SH-SY5Y (cell line): ENCODE measurements at regions not wholly inside any gene's neighbourhood (a gene's known extent, or its start where the extent isn't known, plus 50 kb on each side); places are given as distances from the start of the nearest gene placed in this dataset.

Source experiments
- GATA2 ChIP-seq: IDR thresholded peaks from 2 replicates; pipeline ENCODE4 v1.6.1; 2011; ENCODE audit warnings: mild to moderate bottlenecking, low read depth, low read length
- GATA3 ChIP-seq: IDR thresholded peaks from 2 replicates; pipeline ENCODE4 v1.6.1; 2011; ENCODE audit warnings: low read depth, mild to moderate bottlenecking, low read length, moderate library complexity

DNA sequence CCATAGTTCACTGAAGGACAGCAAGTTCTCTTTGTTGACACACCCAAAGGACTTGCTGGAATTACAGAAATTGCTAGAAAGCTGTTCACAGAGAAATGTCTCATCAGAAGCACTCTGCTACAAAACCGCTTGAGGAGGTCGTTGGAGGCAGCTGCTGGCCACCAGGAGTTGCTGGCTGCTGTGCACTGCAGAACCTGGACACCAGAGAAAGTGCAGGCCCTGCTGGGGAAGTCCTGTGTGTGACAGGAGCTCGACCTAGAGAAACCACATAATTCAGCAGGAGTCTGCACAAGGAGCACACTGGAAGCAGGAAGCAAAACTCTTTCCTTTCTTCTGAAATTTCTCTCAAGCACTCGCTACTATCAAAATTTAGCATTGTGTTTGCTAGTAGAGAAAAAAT, 461.5 kb upstream of the GHITM start:
- TF ChIP-seq GATA2 = no peak
- TF ChIP-seq GATA3 = no peak; the same call in 1 of the 2 replicates

DNA sequence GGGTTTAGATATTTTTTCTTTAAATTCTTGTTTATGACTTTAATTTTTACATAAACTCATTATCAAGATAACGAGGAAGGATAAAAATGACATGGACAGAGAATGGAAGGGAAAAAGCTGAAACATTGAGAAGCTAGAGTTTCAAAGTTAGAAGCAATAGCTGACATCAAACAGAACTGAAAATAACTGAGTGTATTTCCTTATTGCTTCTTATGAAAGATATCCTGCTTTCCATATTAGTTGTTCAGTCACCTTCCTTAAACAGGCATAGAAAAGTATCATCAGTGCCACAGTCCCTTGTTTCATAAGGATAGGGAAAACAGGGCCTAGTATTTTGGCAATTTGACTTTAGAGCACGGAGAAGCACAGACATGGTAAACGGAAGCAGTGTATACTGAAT, 460.5 kb upstream of the GHITM start:
- TF ChIP-seq GATA3 (no peak), GATA2 (no peak)

- TF ChIP-seq GATA3 = no peak
- no peak for TF ChIP-seq GATA2
These were observed 458.8 kb upstream of the GHITM start for GRCh38 chr10:83680470-83680891.

DNA sequence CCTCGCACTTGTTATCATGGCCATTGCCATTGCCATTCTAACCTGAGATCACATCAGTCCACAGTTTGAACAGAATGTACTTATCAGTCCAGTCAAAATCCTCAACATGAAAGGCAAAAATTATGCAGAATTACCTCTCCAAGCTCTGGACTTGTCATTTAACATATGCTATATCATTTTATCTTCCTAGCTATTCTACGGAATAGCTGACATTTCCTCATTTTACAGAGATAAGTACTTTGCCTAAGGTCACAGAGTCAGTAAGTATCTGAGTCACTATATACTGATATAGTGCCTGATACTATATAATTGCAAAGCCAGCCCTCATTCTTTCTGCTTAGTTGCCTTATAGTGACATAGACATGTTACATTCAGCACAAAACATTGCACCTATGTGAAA, 456.9 kb upstream of the GHITM start:
- TF ChIP-seq GATA3 = peak; percentile 90; the same call in 1 of the 2 replicates
- TF ChIP-seq GATA2 = peak; percentile 72

DNA sequence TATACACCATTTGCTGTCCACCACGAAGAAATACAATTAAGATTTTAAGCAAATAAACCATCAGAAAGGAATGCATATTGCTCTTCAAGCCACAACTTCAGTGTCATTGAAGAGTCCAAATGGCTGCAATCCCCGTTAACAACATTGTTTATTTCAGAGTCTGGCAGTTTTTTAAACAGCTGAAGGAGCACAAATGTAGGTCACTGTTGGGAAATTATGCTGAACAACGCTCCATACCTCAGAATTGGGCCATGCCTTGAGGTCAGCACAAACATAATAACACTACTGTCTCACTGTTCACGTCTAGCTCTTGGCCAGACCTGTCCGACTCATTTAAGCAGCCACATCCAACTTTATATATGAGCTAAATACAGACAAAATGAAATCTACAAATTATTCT, 453.9 kb upstream of the GHITM start:
- no peak for TF ChIP-seq GATA2
- TF ChIP-seq GATA3 = no peak

DNA sequence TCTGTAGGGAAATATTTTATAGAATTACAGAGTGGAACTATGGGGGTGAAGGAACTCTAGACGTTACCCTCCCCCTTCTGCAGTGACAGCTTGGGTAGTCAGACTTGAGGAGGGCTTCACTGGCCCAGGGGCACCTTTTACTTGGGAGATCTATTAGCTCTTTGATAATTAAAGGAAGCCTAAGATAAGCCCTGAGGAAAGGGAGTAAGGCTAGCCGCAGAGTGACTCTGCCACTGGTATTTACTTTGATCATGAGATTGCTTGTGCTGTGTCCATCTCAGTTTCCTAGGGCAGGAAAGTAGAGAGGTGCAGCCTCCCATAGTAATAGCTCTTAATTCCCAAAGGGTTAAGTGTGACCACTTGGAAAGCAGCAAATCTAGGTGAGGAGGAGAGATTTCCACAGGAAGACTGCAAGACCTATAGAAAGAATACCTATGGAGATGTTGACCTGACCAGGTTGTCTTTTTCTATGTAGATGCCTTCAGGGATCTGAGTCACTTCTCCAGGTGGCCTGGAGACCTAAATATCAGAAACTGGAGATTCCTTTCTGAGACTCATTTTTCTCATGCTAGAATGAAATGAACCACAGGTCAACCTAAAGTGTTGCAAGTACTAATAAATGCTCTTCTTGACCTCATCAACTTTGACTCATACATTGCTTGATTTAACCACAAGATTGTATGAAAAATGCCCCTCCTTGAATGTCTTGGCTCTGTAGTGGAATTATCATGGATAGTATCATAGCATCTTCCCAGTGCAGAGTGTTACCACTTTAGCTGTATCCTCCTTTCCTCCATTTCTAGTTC, 447.3 kb upstream of the GHITM start:
- no peak for TF ChIP-seq GATA3
- no peak for TF ChIP-seq GATA2

DNA sequence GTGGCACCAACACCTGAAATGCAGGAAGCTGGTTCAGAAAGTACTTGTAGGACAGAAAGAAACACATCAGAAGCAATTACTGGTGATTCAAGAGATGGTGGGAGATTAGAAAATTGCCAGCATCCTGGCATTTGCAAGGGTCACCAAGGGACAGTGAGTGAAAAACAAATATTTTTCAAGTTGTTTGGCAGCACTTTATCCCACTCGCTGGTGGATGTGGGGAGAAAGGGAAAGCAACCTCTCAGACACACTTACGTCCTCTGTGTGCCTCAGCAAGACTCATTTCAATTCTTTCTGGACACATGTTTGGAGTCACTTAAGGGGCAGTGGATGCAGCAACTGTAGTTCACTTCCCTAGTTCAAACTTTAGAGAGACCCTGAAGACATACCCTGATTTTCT, 440.4 kb upstream of the GHITM start:
- TF ChIP-seq GATA2 (no peak), GATA3 (no peak)

DNA sequence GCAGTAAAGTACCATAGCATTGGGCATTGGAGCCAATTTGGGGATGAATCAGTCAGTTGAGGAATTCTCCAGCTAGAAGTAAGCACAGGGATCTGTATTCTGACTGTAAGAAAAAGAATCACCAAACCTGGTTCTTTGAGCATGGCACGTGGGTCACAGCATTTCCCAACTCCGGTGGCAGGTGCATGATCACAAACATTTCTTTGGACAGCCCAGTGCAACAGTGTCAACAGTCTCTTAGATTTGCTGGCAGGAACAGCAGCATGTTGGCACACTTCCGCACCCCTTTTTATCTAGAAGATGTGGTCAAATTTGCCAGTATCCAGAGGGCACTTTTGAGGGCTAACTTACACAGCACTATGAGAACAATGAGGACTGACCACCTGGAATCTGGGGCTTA, 437.5 kb upstream of the GHITM start:
- no peak for TF ChIP-seq GATA2
- no peak for TF ChIP-seq GATA3

DNA sequence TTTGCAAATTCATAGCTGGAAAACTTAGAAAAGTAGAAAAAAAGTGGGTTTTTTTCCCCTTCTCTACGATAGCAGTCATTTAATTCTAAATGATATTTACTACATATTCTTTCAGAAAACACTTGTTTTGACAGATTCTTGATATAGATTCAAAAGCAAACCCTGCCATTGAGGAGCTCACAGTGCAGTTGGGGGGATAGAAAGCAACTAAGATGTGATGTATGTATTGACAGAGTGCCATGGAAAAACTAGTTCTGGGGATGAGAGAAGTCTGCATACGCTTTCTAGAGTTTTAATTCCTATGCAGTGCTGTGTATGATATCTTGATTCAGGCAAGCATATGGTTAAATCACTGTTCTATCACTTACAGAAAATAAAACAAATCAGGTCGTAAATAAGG, 436.6 kb upstream of the GHITM start:
- TF ChIP-seq GATA2 (no peak), GATA3 (no peak)

DNA sequence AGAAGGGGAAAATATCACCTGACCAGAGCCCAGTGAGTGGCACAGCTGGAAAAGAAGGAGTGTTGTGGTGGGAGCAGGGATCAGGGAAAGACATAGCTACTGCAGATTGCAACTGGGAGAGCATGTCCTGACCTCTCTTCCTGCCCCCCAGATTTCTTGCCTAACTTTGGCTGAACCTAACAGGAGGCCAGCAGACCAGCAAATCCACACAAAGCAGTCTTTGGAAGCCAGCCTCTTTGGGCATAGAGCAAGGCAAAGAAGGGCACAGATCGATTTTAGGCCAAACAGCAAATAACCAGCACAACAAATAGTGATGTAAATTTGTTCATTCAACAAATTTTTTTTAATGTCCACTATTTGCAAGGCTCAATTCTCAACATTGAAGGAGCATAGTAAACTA, 433.2 kb upstream of the GHITM start:
- TF ChIP-seq GATA2 (no peak), GATA3 (no peak)

DNA sequence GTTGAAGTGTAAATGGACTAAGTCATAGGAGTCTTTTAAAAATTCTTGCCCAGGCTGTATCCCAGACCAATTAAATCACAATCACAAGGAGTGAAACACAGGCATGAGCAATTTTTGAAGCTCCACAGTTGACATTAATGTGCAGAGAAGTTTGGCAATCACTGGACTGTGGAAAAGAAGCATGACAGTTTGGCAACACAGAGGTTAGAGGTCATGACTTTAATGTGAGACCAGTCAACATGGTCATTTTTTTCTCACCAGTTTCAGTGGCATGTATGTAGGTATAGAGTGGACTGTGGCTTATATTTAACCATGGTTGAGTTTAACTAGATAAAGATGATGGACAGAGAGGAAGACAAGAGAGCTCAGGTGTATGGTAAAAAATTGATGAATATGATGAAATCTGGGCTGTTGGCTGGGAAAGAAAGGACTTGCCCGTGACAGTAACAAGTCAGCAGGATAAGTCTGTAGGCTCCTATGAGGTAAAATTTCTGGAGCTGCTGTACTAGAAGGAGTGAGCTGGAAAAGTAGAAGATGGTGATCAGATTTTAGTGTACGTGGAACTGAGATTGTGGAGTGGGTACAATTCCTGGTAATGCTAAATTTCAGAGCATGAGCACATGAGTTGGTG, 432.2 kb upstream of the GHITM start:
- TF ChIP-seq GATA2 = no peak
- TF ChIP-seq GATA3 = no peak

DNA sequence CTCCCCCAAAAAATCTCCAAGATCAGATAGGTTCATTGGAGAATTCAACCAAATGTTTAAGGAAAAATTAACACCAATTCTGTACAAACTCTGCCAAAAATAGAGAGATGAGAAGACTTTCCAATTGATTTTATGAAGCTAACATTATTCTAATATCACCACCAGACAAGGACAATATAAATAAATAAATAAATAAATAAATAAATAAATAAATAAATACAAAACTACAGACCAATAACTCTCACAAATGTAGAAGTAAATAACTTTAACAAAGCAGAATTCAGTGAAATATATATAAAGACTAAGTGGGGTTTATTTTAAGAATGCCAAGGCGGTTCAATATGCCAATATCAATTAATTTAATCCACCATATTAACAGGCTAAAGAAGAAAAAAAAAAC, 425.9 kb upstream of the GHITM start:
- TF ChIP-seq GATA2 (no peak), GATA3 (no peak)

DNA sequence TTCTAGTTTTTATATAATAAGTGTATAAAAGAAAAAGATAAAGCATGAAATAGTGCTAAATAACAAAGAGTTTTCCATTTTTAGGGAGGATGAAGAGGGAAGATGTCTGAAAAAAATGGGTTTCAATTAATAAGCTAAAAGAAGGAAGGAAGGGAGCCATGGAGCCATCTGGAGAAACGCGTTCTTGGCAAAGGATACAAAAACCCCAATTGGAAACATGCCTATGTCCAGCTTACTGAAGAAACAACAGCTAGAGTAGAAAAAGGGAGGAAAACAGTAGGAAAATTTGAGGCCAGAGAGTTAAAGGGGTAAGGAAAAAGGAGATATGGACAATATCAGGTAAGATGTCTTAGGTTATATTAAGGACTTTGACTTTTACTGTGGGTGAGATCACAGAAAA, 416.2 kb upstream of the GHITM start:
- TF ChIP-seq GATA3 (no peak), GATA2 (no peak)

DNA sequence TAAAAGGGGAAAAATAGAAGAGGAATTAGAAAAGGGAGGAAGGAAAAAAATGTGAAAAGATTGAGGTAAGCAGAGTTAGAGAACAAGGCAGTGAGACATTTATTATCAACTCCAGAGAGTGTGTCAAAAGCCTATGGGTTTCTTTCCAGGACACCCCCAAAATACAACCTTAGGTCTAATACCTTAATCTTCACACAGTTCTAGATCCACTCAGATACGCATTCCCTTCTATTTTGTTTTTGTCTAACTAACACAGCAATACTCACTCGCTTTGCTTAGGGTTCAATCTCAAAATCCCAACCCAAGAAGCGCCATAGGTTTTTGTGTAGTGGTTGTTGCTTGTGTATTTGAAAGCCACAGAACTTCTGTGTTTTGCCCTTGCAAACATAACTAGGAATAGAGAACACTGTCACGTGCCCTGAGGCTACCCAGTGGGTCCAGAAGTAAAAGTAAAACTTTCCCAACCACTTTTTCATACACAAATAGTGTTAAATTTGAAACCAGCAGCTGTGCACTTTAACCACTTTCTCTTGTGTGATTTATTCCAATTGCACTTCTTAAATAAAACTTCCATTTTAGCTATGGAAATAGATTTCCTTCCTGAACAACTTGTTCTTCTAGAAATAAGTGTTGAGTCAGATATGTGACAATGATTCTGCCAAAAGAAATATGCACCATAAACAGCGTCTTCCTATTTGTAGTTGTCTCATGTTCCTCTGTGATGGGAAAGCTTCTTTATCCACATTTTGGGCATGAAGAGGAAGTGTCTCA, 414.7 kb upstream of the GHITM start:
- TF ChIP-seq GATA3 (no peak), GATA2 (no peak)
